ENCODE measurements at regions not wholly inside any gene's neighbourhood (a gene's known extent, or its start where the extent isn't known, plus 50 kb on each side); places are given as distances from the start of the nearest gene placed in this dataset.

DNA sequence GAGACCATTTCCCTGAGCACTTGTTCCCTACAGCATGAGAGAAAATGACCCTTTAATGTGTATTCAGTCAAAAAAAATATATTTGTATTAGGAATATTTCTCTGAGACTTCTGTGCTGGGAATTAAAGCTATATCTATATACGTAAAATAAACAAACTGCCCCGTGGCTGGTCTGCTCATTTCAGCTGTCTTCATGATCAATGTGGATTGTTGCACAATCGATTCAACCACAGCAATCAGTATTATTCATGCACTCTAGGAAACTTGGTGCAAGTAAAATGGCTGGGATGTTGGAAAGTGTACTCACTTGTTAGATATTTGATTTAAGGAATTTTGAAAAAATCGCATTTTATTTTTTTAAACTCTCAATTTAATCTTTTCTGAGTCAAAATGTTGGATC lies 307.9 kb upstream of the ZFP42 start:
- Mint-ChIP-seq H3K4me1 (no peaks in the 10 kb centered on the region), H3K9me3 (no peaks in the 10 kb centered on the region), H3K36me3 (ENCODE audit: insufficient read depth in 1 of 3, low read depth in 3 of 3) (no peaks in the 10 kb centered on the region), H3K27me3 (ENCODE audit: low read depth) (no peaks in the 10 kb centered on the region), H3K4me3 (no peak overlapping the region), H3K27ac (no peak overlapping the region)
- Histone ChIP-seq H3T11ph (ENCODE audit: low read length) (no peak overlapping the region), H3K4me1 (ENCODE audit: insufficient read depth, low read length) (no peaks in the 10 kb centered on the region), H4K20me1 (ENCODE audit: control insufficient read depth, insufficient read depth, insufficient read length) (no peaks in the 10 kb centered on the region), H3K79me2 (ENCODE audit: insufficient read depth, low read length) (no peaks in the 10 kb centered on the region), H3K23me2 (ENCODE audit: insufficient read length, low read depth, low read length, poor library complexity, severe bottlenecking) (no peaks in the 10 kb centered on the region), H2BK5ac (ENCODE audit: insufficient read length, low read length) (no peak overlapping the region), H2AFZ (ENCODE audit: low read length) (no peak overlapping the region), H4K5ac (ENCODE audit: insufficient read length, low read depth, low read length) (no peak overlapping the region), H2BK15ac (ENCODE audit: low read depth, low read length) (no peak overlapping the region), H4K91ac (ENCODE audit: insufficient read length, low read depth, low read length) (no peak overlapping the region), H3K79me1 (ENCODE audit: insufficient read depth, low read depth, low read length, poor library complexity, severe bottlenecking) (no peaks in the 10 kb centered on the region), H2BK120ac (ENCODE audit: low read depth, low read length, poor library complexity, severe bottlenecking) (no peak overlapping the region), H4K8ac (replicated peaks; ENCODE audit: insufficient read length, low read depth, low read length) (no peak overlapping the region), H2AK5ac (ENCODE audit: insufficient read length, low read length) (no peak overlapping the region), H3K27me3 (ENCODE audit: insufficient read depth, low read length) (no peaks in the 10 kb centered on the region), H3K18ac (ENCODE audit: insufficient read length, low read depth, low read length) (no peak overlapping the region), H3K9ac (ENCODE audit: extremely low read depth, insufficient read length, low read length) (no peak overlapping the region), H3K9me3 (ENCODE audit: control insufficient read depth, low read depth, low read length) (no peaks in the 10 kb centered on the region), H3K56ac (ENCODE audit: insufficient read length, low read depth, low read length) (no peak overlapping the region), H2BK20ac (ENCODE audit: low read depth, low read length, poor library complexity, severe bottlenecking) (no peak overlapping the region), H3K4ac (ENCODE audit: low read depth, low read length) (no peak overlapping the region), H3K14ac (ENCODE audit: insufficient read depth, low read length) (no peak overlapping the region), H3K27ac (ENCODE audit: insufficient read length, low read depth, low read length) (no peak overlapping the region), H2BK12ac (ENCODE audit: insufficient read length, low read depth, low read length) (no peak overlapping the region), H3K4me2 (ENCODE audit: insufficient read depth, insufficient read length, low read length) (no peak overlapping the region), H3K23ac (ENCODE audit: insufficient read length, low read depth, low read length) (no peak overlapping the region)
- DNase-seq: no peak
- TF ChIP-seq, protein P1, sequence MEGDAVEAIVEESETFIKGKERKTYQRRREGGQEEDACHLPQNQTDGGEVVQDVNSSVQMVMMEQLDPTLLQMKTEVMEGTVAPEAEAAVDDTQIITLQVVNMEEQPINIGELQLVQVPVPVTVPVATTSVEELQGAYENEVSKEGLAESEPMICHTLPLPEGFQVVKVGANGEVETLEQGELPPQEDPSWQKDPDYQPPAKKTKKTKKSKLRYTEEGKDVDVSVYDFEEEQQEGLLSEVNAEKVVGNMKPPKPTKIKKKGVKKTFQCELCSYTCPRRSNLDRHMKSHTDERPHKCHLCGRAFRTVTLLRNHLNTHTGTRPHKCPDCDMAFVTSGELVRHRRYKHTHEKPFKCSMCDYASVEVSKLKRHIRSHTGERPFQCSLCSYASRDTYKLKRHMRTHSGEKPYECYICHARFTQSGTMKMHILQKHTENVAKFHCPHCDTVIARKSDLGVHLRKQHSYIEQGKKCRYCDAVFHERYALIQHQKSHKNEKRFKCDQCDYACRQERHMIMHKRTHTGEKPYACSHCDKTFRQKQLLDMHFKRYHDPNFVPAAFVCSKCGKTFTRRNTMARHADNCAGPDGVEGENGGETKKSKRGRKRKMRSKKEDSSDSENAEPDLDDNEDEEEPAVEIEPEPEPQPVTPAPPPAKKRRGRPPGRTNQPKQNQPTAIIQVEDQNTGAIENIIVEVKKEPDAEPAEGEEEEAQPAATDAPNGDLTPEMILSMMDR (conservative IDR thresholded peaks at IDR 0.05): no peak
- no CpG with 5 or more reads among the region's 4 CpGs for WGBS (ENCODE audit: extremely low coverage, insufficient read length, low lambda C conversion rate)
